WTC11 (cell line): ENCODE measurements at regions not wholly inside any gene's neighbourhood (a gene's known extent, or its start where the extent isn't known, plus 50 kb on each side); places are given as distances from the start of the nearest gene placed in this dataset.

ENCODE experiments used
- ATF1 ChIP-seq: sonication (generic); formaldehyde crosslinking; IDR thresholded peaks from 2 replicates; pipeline ENCODE4 v1.8.1; 2023; ENCODE audit warnings: mild to moderate bottlenecking, moderate library complexity, missing genetic modification reagents
- ATF2 ChIP-seq: sonication (generic); formaldehyde crosslinking; IDR thresholded peaks from 2 replicates; pipeline ENCODE4 v1.8.1; 2022; ENCODE audit warnings: low read depth, missing genetic modification reagents, borderline replicate concordance
- CBFB ChIP-seq: sonication (generic); formaldehyde crosslinking; IDR thresholded peaks from 2 replicates; pipeline ENCODE4 v1.8.1; 2022; ENCODE audit warnings: mild to moderate bottlenecking, low read depth, missing genetic modification reagents
- CREB1 ChIP-seq: sonication (generic); formaldehyde crosslinking; IDR thresholded peaks from 2 replicates; pipeline ENCODE4 v1.8.0; 2023; ENCODE audit warnings: mild to moderate bottlenecking, missing genetic modification reagents
- ELF4 ChIP-seq: sonication (generic); formaldehyde crosslinking; IDR thresholded peaks from 2 replicates; pipeline ENCODE4 v1.8.1; 2022; ENCODE audit warnings: low read depth, mild to moderate bottlenecking, moderate library complexity, missing genetic modification reagents
- FOXJ3 ChIP-seq: sonication (generic); formaldehyde crosslinking; IDR thresholded peaks from 2 replicates; pipeline ENCODE4 v1.9.0; 2021; ENCODE audit warnings: missing genetic modification reagents, mild to moderate bottlenecking, borderline replicate concordance
- MYBL2 ChIP-seq: sonication (generic); formaldehyde crosslinking; IDR thresholded peaks from 2 replicates; pipeline ENCODE4 v1.8.1; 2023; ENCODE audit warnings: mild to moderate bottlenecking, moderate library complexity, missing genetic modification reagents
- NR1H2 ChIP-seq: sonication (generic); formaldehyde crosslinking; IDR thresholded peaks from 2 replicates; pipeline ENCODE4 v1.9.0; 2021; ENCODE audit warnings: mild to moderate bottlenecking, moderate library complexity, missing genetic modification reagents
- PRDM15 ChIP-seq: sonication (generic); formaldehyde crosslinking; IDR thresholded peaks from 2 replicates; pipeline ENCODE4 v1.8.0; 2022; ENCODE audit warnings: missing genetic modification reagents
- RELA ChIP-seq: sonication (generic); formaldehyde crosslinking; IDR thresholded peaks from 2 replicates; pipeline ENCODE4 v1.8.1; 2022; ENCODE audit warnings: missing genetic modification reagents, mild to moderate bottlenecking, borderline replicate concordance
- SMAD3 ChIP-seq: sonication (generic); formaldehyde crosslinking; IDR thresholded peaks from 2 replicates; pipeline ENCODE4 v1.8.0; 2022; ENCODE audit warnings: missing genetic modification reagents, mild to moderate bottlenecking, borderline replicate concordance
- TF ChIP-seq, protein P1 (sequence below): sonication (generic); formaldehyde crosslinking; IDR thresholded peaks from 2 replicates; pipeline ENCODE4 v1.8.0; 2023; ENCODE audit warnings: missing genetic modification reagents
- TF ChIP-seq, protein P2 (sequence below): fragments of 200-600 bp; IDR thresholded peaks from 2 replicates; pipeline ENCODE4 v1.8.0; 2022; ENCODE audit warnings: antibody characterized with exemption

DNA sequence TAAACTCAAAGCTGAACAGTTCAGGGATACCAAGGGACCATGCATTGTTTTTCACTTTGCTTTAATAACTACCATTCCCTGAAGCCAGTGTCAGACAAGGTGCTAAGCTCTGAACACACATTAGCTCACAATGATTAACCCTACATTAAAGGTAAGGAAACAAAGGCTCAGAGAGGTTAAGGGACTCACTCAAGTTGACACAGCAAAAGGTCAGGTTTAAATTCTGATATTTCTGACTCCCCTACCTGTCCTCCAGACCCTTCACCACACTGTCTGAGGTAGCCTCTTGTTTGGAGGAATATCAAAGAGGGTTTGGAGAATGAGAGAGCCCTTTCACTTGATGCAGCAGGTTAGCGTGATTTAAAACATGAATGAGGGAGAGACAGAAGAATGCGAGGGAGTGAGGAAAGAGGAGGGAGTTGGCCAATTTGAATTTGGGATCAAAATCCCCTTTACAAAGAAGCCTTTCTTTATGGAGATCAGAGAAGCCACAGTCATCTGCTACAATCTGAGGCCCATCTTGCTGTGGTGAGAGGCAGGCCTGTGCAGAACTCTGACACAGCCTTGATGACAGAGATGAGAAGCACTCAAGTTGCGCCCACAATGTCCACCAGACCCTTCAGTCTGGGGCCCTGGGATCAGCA lies 103.5 kb downstream of the FHDC1 start:
- no peak for TF ChIP-seq CBFB
- no peak for TF ChIP-seq ELF4 (CRISPR knock-in tag)
- TF ChIP-seq, protein P1, sequence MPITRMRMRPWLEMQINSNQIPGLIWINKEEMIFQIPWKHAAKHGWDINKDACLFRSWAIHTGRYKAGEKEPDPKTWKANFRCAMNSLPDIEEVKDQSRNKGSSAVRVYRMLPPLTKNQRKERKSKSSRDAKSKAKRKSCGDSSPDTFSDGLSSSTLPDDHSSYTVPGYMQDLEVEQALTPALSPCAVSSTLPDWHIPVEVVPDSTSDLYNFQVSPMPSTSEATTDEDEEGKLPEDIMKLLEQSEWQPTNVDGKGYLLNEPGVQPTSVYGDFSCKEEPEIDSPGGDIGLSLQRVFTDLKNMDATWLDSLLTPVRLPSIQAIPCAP, result no peak
- TF ChIP-seq RELA (CRISPR knock-in tag), result no peak
- TF ChIP-seq, protein P2, sequence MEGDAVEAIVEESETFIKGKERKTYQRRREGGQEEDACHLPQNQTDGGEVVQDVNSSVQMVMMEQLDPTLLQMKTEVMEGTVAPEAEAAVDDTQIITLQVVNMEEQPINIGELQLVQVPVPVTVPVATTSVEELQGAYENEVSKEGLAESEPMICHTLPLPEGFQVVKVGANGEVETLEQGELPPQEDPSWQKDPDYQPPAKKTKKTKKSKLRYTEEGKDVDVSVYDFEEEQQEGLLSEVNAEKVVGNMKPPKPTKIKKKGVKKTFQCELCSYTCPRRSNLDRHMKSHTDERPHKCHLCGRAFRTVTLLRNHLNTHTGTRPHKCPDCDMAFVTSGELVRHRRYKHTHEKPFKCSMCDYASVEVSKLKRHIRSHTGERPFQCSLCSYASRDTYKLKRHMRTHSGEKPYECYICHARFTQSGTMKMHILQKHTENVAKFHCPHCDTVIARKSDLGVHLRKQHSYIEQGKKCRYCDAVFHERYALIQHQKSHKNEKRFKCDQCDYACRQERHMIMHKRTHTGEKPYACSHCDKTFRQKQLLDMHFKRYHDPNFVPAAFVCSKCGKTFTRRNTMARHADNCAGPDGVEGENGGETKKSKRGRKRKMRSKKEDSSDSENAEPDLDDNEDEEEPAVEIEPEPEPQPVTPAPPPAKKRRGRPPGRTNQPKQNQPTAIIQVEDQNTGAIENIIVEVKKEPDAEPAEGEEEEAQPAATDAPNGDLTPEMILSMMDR, result no peak
- no peak for TF ChIP-seq PRDM15 (CRISPR knock-in tag)
- no peak for TF ChIP-seq SMAD3 (CRISPR knock-in tag)
- no peak for TF ChIP-seq ATF2 (CRISPR knock-in tag)
- no peak for TF ChIP-seq ATF1 (CRISPR knock-in tag)
- TF ChIP-seq CREB1 (CRISPR knock-in tag), result no peak
- TF ChIP-seq NR1H2 (CRISPR knock-in tag), result no peak
- TF ChIP-seq FOXJ3 (CRISPR knock-in tag), result no peak
- no peak for TF ChIP-seq MYBL2 (CRISPR knock-in tag)
